ENCODE measurements at regions not wholly inside any gene's neighbourhood (a gene's known extent, or its start where the extent isn't known, plus 50 kb on each side); places are given as distances from the start of the nearest gene placed in this dataset.

- TF ChIP-seq CTCF (IDR thresholded peaks at IDR 0.05), result no peak
- TF ChIP-seq EP300 (IDR thresholded peaks at IDR 0.05), result no peak
Observed at GRCh38 chr11:56819916-56820315, 71.4 kb upstream of the OR9G4 start.

Measured in suprapubic skin (tissue), 3 donors.